Cardiac muscle cell (in vitro differentiated cells and primary cell): ENCODE measurements at regions not wholly inside any gene's neighbourhood (a gene's known extent, or its start where the extent isn't known, plus 50 kb on each side); places are given as distances from the start of the nearest gene placed in this dataset.
"Not testable (repeated sequence)": the region's sequence is repeated elsewhere in the genome, so short reads cannot be mapped to it uniquely, and the experiment has no call there.

Source experiments
- DNase-seq, 2 donors: peaks; one replicate each; pipeline versions ENCODE4 v3.0.0 to v3.0.0-alpha.2; 2010 to 2017; ENCODE audit warnings: low read depth in 1 of 2, low spot score in 1 of 2
- H3K27ac ChIP-seq: fragments of 200-600 bp; sonication (generic); 2 replicates; pipeline ENCODE4 v1.5.1; 2016
- H3K27me3 ChIP-seq: fragments of 200-600 bp; sonication (generic); 2 replicates; pipeline ENCODE4 v1.6.0; 2016; ENCODE audit warnings: control low read depth
- H3K36me3 ChIP-seq: fragments of 200-600 bp; sonication (generic); 2 replicates; pipeline ENCODE4 v1.5.1; 2016; ENCODE audit warnings: control low read depth
- H3K4me1 ChIP-seq: fragments of 200-600 bp; sonication (generic); 2 replicates; pipeline ENCODE4 v1.8.1; 2017; ENCODE audit warnings: low read depth, mild to moderate bottlenecking, mixed run types
- H3K4me3 ChIP-seq: fragments of 200-600 bp; sonication (generic); 2 replicates; pipeline ENCODE4 v1.5.1; 2016; ENCODE audit warnings: mild to moderate bottlenecking
- H3K9me3 ChIP-seq: fragments of 200-600 bp; sonication (generic); 2 replicates; pipeline ENCODE4 v1.5.1; 2017; ENCODE audit warnings: low read depth, mild to moderate bottlenecking, control low read depth
- CTCF ChIP-seq: IDR thresholded peaks from 2 replicates; pipeline ENCODE4 v1.5.1; 2012; ENCODE audit warnings: low read depth, mild to moderate bottlenecking, low read length

GRCh38 chrX:84865113-84865512, 138.6 kb upstream of the APOOL start:
- TF ChIP-seq CTCF: no peak
- Histone ChIP-seq H3K4me1 (no peaks in the 10 kb centered on the region), H3K4me3 (no peak overlapping the region), H3K36me3 (no peaks in the 10 kb centered on the region), H3K27ac (no peak overlapping the region), H3K9me3 (no peaks in the 10 kb centered on the region), H3K27me3 (no peaks in the 10 kb centered on the region)
- DNase-seq: no peak

- H3K4me1 ChIP-seq, DNase-seq, H3K4me3 ChIP-seq, H3K36me3 ChIP-seq, H3K27me3 ChIP-seq, H3K9me3 ChIP-seq, H3K27ac ChIP-seq: not testable (repeated sequence)
Measured at GRCh38 chrX:84870281-84870680, 133.4 kb upstream of the APOOL start.

GRCh38 chrX:84872160-84872771, 131.4 kb upstream of the APOOL start:
- H3K4me1 ChIP-seq, H3K4me3 ChIP-seq, DNase-seq, H3K9me3 ChIP-seq, H3K36me3 ChIP-seq, H3K27ac ChIP-seq, H3K27me3 ChIP-seq: not testable (repeated sequence)

- no peaks in the 10 kb centered on the region for H3K36me3 ChIP-seq
- no peaks in the 10 kb centered on the region for H3K9me3 ChIP-seq
- H3K27ac ChIP-seq: no peak overlapping the region
- no peaks in the 10 kb centered on the region for H3K4me1 ChIP-seq
- no peak for TF ChIP-seq CTCF
- no peaks in the 10 kb centered on the region for H3K27me3 ChIP-seq
- H3K4me3 ChIP-seq: no peak overlapping the region
- no peak for DNase-seq
Measured at GRCh38 chrX:84873176-84873575, 130.5 kb upstream of the APOOL start.

GRCh38 chrX:84876876-84877275, 126.8 kb upstream of the APOOL start:
- Histone ChIP-seq H3K27ac (no peak overlapping the region), H3K36me3 (no peaks in the 10 kb centered on the region), H3K27me3 (no peaks in the 10 kb centered on the region), H3K9me3 (no peaks in the 10 kb centered on the region), H3K4me3 (no peak overlapping the region), H3K4me1 (no peaks in the 10 kb centered on the region)
- no peak for DNase-seq
- TF ChIP-seq CTCF: no peak

GRCh38 chrX:84893897-84894296, 109.8 kb upstream of the APOOL start:
- no peaks in the 10 kb centered on the region for H3K4me1 ChIP-seq
- no peak overlapping the region for H3K4me3 ChIP-seq
- TF ChIP-seq CTCF: no peak
- no peaks in the 10 kb centered on the region for H3K36me3 ChIP-seq
- H3K27ac ChIP-seq: no peak overlapping the region
- H3K27me3 ChIP-seq: no peaks in the 10 kb centered on the region
- H3K9me3 ChIP-seq: no peaks in the 10 kb centered on the region
- DNase-seq: no peak
